GM12891 (cell line): ENCODE measurements at regions not wholly inside any gene's neighbourhood (a gene's known extent, or its start where the extent isn't known, plus 50 kb on each side); places are given as distances from the start of the nearest gene placed in this dataset.

Source experiments
- DNase-seq: peaks from one replicate; pipeline ENCODE4 v3.0.0; 2011; ENCODE audit warnings: low spot score; ENCODE audit not compliant: insufficient read length
- FAIRE-seq: peaks from 2 replicates; lab custom pipeline; 2011; peaks lifted over from hg19 to GRCh38; lab: Jason Lieb, UNC
- PAX5 ChIP-seq: IDR thresholded peaks from 2 replicates; pipeline ENCODE4 v1.6.1; 2011; ENCODE audit warnings: low read length, moderate library complexity, mild to moderate bottlenecking; ENCODE audit not compliant: insufficient read depth, severe bottlenecking
- POLR2A ChIP-seq: IDR thresholded peaks from 2 replicates; pipeline ENCODE4 v1.6.1; 2011; ENCODE audit warnings: low read depth, low read length, control low read depth
- POLR2AphosphoS5 ChIP-seq: IDR thresholded peaks from 2 replicates; pipeline ENCODE4 v1.6.1; 2011; ENCODE audit warnings: low read depth, low read length, control low read depth
- POU2F2 ChIP-seq: IDR thresholded peaks from 2 replicates; pipeline ENCODE4 v1.6.1; 2011; ENCODE audit warnings: low read depth, mild to moderate bottlenecking, control low read depth, low read length, moderate library complexity
- SPI1 ChIP-seq: IDR thresholded peaks from 2 replicates; pipeline ENCODE4 v1.6.1; 2011; ENCODE audit warnings: low read depth, low read length, control low read depth
- TAF1 ChIP-seq: IDR thresholded peaks from 2 replicates; pipeline ENCODE4 v1.6.1; 2011; ENCODE audit warnings: low read depth, low read length, control low read depth

- no peak for DNase-seq
- no peak for FAIRE-seq
- no peak for TF ChIP-seq TAF1
- TF ChIP-seq SPI1, result no peak
- no peak for TF ChIP-seq POLR2A
- TF ChIP-seq POLR2AphosphoS5, result no peak
- TF ChIP-seq POU2F2, result no peak
- TF ChIP-seq PAX5, result no peak
Observed at GRCh38 chr17:34151102-34151501, 104.0 kb upstream of the CCL2 start.

GRCh38 chr17:34153991-34154390 lies 101.1 kb upstream of the CCL2 start:
- FAIRE-seq (no peak), DNase-seq (no peak)
- no peak for TF ChIP-seq POU2F2
- no peak for TF ChIP-seq POLR2AphosphoS5
- no peak for TF ChIP-seq PAX5
- no peak for TF ChIP-seq SPI1
- TF ChIP-seq TAF1, result no peak
- no peak for TF ChIP-seq POLR2A

- TF ChIP-seq POLR2A (no peak), SPI1 (no peak), POLR2AphosphoS5 (no peak), POU2F2 (no peak), PAX5 (no peak), TAF1 (no peak)
- no peak for FAIRE-seq
- DNase-seq, result no peak
Observed at GRCh38 chr17:34154961-34155730, 99.9 kb upstream of the CCL2 start.

- no peak for FAIRE-seq
- no peak for TF ChIP-seq PAX5
- TF ChIP-seq POU2F2, result no peak
Observed at GRCh38 chr17:34155947-34156346, 99.1 kb upstream of the CCL2 start.

GRCh38 chr17:34156401-34156740 lies 98.7 kb upstream of the CCL2 start:
- TF ChIP-seq POU2F2 (no peak), POLR2A (no peak), PAX5 (no peak), TAF1 (no peak), SPI1 (no peak), POLR2AphosphoS5 (no peak)
- FAIRE-seq (no peak), DNase-seq (no peak)

More at GRCh38 chr17:34155947-34156346, 99.1 kb upstream of the CCL2 start:
- no peak for DNase-seq

- FAIRE-seq (no peak), DNase-seq (no peak)
- TF ChIP-seq POLR2A (no peak), POLR2AphosphoS5 (no peak), PAX5 (no peak), TAF1 (no peak), SPI1 (no peak), POU2F2 (no peak)
Observed at GRCh38 chr17:34156741-34157589, 98.1 kb upstream of the CCL2 start.

- FAIRE-seq, result no peak
- TF ChIP-seq POLR2A (no peak), TAF1 (no peak), SPI1 (no peak), POLR2AphosphoS5 (no peak), PAX5 (no peak), POU2F2 (no peak)
- no peak for DNase-seq
Observed at GRCh38 chr17:34161690-34162089, 93.4 kb upstream of the CCL2 start.

- no peak for DNase-seq
- TF ChIP-seq POU2F2, result no peak
- no peak for TF ChIP-seq POLR2AphosphoS5
- no peak for TF ChIP-seq SPI1
- no peak for TF ChIP-seq TAF1
- TF ChIP-seq PAX5, result no peak
- TF ChIP-seq POLR2A, result no peak
Observed at GRCh38 chr17:34163123-34163522, 92.0 kb upstream of the CCL2 start.

GRCh38 chr17:34163646-34164045 lies 91.4 kb upstream of the CCL2 start:
- FAIRE-seq (no peak), DNase-seq (no peak)
- TF ChIP-seq POU2F2 (no peak), TAF1 (no peak), PAX5 (no peak), SPI1 (no peak), POLR2AphosphoS5 (no peak), POLR2A (no peak)

More at GRCh38 chr17:34163123-34163522, 92.0 kb upstream of the CCL2 start:
- FAIRE-seq, result no peak

- no peak for DNase-seq
- TF ChIP-seq PAX5 (no peak), POU2F2 (no peak), TAF1 (no peak), SPI1 (no peak), POLR2AphosphoS5 (no peak), POLR2A (no peak)
- no peak for FAIRE-seq
Observed at GRCh38 chr17:34164837-34165236, 90.2 kb upstream of the CCL2 start.
